DND-41 (cell line): ENCODE measurements at regions not wholly inside any gene's neighbourhood (a gene's known extent, or its start where the extent isn't known, plus 50 kb on each side); places are given as distances from the start of the nearest gene placed in this dataset.

Source experiments
- EZH2 ChIP-seq: IDR thresholded peaks from 3 replicates; pipeline ENCODE4 v1.6.1; 2012; ENCODE audit warnings: borderline replicate concordance, low read depth, mild to moderate bottlenecking, moderate library complexity, low read length, inconsistent platforms; ENCODE audit not compliant: severe bottlenecking
- TF ChIP-seq, protein P1 (sequence below): IDR thresholded peaks from 2 replicates; pipeline ENCODE4 v1.5.1; 2012; ENCODE audit warnings: borderline replicate concordance, low read length, moderate library complexity, mild to moderate bottlenecking; ENCODE audit not compliant: poor library complexity, severe bottlenecking; ENCODE audit errors: extremely low read depth

DNA sequence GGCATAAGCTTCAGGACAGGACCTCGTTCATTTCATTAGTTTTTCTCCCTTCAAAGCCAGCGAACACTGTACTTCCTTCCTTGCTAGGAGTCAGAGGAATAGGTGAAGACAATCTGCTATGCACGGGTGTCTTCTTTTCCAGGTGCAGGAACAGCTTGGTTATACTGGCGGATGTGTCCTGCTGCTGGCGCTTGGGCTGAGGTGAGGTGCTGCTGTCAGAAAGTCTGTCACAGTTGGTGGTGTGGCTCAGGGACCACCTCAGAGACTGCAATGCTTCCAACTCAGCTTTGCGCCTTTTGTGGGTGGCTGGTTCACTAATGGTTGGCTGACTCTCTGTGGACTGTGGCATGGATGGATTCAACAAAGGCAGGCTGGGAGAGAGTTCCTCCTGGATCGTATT, 58.3 kb upstream of the UBN2 start:
- TF ChIP-seq, protein P1, sequence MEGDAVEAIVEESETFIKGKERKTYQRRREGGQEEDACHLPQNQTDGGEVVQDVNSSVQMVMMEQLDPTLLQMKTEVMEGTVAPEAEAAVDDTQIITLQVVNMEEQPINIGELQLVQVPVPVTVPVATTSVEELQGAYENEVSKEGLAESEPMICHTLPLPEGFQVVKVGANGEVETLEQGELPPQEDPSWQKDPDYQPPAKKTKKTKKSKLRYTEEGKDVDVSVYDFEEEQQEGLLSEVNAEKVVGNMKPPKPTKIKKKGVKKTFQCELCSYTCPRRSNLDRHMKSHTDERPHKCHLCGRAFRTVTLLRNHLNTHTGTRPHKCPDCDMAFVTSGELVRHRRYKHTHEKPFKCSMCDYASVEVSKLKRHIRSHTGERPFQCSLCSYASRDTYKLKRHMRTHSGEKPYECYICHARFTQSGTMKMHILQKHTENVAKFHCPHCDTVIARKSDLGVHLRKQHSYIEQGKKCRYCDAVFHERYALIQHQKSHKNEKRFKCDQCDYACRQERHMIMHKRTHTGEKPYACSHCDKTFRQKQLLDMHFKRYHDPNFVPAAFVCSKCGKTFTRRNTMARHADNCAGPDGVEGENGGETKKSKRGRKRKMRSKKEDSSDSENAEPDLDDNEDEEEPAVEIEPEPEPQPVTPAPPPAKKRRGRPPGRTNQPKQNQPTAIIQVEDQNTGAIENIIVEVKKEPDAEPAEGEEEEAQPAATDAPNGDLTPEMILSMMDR = no peak
- TF ChIP-seq EZH2 = no peak
